Endothelial cell of umbilical vein (primary cell): ENCODE measurements at regions not wholly inside any gene's neighbourhood (a gene's known extent, or its start where the extent isn't known, plus 50 kb on each side); places are given as distances from the start of the nearest gene placed in this dataset.

Source experiments
- CTCF ChIP-seq, 2 donors: IDR thresholded peaks; 1 replicate in 1 of 2; 2 replicates in 1 of 2; pipeline ENCODE4 v1.5.1; 2011; ENCODE audit warnings: low read length in 2 of 2, mild to moderate bottlenecking in 2 of 2, moderate library complexity in 2 of 2, control low read depth in 1 of 2, inconsistent platforms in 1 of 2, low read depth in 1 of 2; ENCODE audit not compliant: insufficient read depth in 1 of 2; ENCODE audit errors: extremely low read depth in 1 of 2
- MYC ChIP-seq: IDR thresholded peaks from one replicate; pipeline ENCODE4 v1.6.1; 2011; ENCODE audit warnings: mild to moderate bottlenecking, low read depth, low read length
- POLR2A ChIP-seq: IDR thresholded peaks from 2 replicates; pipeline ENCODE4 v1.6.1; 2012; ENCODE audit warnings: low read depth, mild to moderate bottlenecking, control low read depth, low read length

GRCh38 chr17:34733333-34733732 lies 154.0 kb downstream of the TMEM132E start:
- TF ChIP-seq MYC: no peak
- TF ChIP-seq CTCF (IDR thresholded peaks at IDR 0.05; ENCODE audit: extremely low read depth in 1 of 2, insufficient read depth in 1 of 2, low read depth in 1 of 2, low read length in 2 of 2): no peak
- no peak for TF ChIP-seq POLR2A
